ENCODE measurements at regions not wholly inside any gene's neighbourhood (a gene's known extent, or its start where the extent isn't known, plus 50 kb on each side); places are given as distances from the start of the nearest gene placed in this dataset.

- DNase-seq: no peak
These were observed 383.9 kb downstream of the TLR4 start for GRCh38 chr9:118088090-118088489.

GRCh38 chr9:118091226-118091625 is 387.0 kb downstream of the TLR4 start:
- no peak for DNase-seq

- no peak for DNase-seq
These were observed 387.7 kb downstream of the TLR4 start for GRCh38 chr9:118091711-118092500.

DNA sequence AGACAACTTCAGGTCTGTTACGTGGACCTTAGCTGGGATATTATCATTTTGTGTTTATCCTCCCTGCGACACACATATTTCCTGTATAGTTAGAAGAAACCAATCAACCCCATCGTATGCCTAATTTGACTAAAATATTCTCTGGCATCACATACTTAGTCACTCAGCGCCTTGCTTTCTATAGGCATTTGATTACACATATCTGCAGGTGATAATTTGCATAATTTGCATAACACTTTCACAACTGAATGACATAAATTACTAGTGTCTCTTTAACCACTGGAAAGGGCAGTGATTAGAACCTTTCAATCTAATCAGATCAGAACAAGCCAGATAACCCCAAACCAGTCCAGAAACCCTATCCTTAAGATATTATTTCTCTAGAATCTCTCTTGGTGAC is 390.2 kb downstream of the TLR4 start:
- no peak for DNase-seq

GRCh38 chr9:118100529-118101419 is 396.6 kb downstream of the TLR4 start:
- no peak for DNase-seq

DNA sequence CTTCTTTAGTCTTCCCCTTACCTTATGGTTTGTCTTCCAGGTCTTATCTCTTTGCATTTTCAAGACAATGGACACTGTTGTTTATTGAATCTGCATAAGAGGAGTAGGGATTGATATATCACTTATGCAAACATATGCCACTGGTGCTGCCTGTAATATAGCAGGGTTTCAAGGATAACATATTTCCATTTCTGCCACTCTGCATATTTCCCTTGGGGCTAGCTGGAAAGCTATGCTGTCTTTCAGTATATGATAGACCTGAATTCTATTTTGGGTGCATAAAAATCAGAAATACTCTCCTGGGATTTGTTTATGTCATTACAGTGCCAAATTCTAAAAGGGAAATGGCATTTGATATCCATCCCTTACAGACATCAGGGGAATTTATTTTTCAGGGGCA is 400.2 kb downstream of the TLR4 start:
- no peak for DNase-seq

- DNase-seq: no peak
These were observed 404.8 kb downstream of the TLR4 start for GRCh38 chr9:118108971-118109370.

- DNase-seq: no peak
These were observed 405.3 kb downstream of the TLR4 start for GRCh38 chr9:118109542-118109941.

GRCh38 chr9:118121361-118121760 is 417.2 kb downstream of the TLR4 start:
- no peak for DNase-seq

DNA sequence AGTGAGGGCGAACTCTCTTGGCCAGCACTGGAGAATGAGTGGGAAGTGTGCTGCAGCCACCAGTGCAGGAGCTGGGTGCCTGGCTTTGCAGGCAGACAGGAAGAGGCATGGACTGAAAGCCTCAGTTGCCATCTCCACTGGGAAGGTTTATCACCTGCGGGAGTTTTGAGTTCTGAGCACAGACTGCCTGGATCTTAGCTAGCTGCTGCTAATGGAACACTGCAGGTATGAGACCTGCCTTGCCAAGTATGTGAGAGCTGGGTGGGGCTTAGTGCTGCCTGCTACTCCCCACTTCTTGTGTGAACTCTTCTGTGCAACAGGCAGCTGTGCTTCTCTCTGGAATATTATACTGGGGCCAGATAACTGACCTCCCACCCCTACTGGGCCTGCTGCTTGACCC is 424.1 kb downstream of the TLR4 start:
- no peak for DNase-seq

- no peak for DNase-seq
These were observed 425.3 kb downstream of the TLR4 start for GRCh38 chr9:118129541-118129940.

- DNase-seq: no peak
These were observed 444.8 kb downstream of the TLR4 start for GRCh38 chr9:118148990-118149389.

- DNase-seq: no peak
These were observed 452.6 kb downstream of the TLR4 start for GRCh38 chr9:118156846-118157245.

- DNase-seq: no peak
These were observed 458.5 kb downstream of the TLR4 start for GRCh38 chr9:118162716-118163115.

DNA sequence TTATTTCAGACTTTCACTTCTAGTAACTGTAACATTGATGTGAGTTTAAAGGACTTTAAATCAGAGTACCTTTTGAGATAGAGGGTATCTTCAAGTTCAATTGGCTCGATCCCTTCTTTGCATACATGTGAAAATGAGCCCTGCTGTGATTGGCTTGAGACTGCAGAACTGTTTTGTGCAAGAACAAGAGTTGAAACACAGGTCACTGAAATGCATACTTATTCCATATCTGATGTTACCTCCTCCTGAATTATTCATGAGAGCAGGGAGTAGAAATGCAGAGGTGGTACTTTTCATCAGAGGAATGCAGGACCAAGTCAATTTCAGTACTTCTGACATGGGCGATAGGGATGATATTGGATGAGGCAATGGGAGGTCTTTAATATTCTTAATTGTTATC is 459.5 kb downstream of the TLR4 start:
- DNase-seq: no peak

GRCh38 chr9:118165451-118165850 is 461.2 kb downstream of the TLR4 start:
- no peak for DNase-seq

DNA sequence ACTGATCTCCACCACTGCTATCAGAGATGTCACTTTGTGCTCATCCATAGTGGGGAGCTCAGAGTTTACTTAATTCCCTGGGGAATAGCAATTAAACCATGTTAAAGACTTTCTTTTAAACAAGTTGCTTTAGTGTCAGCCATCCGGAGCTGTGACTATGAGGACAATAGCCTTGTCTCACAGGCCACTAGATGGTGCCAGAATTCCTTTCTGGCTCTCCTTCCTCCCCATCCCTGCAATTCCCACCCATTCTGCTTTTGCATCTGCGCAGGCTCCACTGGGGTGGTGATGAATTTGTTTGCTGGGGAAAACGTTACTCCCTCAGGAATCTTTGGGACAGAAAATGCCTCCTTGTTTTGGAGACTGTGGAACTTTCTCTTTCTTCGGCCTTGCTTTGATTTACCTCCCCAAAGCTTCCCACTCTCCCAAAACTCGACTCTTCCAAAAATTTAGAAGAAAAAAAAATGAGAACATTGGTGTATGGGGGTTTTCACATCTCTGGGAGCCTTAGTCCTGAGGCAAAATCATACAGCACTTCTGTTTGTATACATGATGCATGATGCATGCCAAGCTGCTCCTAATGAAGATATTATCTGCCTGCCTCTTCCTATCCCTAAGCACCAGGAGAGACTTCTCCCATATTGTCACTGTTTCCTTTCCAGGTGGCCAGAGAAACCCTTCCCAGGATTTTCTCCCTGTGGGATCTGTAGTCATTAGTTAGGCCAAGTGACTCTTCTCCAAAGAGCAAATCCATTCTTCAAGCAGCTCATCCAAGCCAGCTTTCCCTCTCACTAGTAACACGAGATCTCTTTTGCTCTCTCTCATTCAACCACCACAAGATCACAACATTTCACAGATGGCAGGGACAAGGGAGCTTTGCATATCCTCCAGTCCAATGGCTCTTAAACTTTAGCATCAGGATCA is 466.1 kb downstream of the TLR4 start:
- DNase-seq: no peak

DNA sequence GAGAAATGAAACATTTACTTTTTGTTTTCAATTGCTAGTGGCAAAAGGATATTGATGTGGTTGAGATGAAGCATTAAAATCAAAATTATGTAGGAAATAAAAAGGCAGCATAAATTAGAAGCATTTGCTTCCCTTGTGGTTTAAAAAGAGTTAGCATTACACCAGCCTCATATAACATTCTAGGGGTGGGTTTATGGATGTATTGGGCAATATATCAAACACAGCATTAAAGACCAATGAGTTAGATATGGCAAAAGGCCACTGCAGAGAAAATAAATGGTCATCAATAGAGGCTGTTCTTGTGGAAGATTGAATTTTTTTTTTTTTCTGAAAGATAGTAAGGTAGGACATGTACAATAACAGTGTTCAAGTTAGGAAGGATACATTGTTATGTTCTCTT is 473.0 kb downstream of the TLR4 start:
- no peak for DNase-seq

DNA sequence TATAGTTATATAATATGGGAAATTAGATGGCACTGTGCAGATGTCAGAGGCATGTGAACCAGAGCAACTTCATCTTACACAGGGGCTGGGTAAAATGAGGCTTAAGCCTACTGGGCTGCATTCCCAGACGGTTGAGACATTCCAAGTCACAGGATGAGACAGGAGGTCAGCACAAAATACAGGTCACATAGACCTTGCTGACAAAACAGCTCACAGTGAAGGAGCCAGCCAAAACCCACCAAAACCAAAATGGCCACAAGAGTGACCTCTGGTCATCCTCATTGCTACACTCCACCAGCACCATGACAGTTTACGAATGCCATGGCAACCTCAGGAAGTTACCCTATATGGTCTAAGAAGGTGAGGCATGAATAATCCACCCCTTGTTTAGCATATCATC is 479.4 kb downstream of the TLR4 start:
- no peak for DNase-seq

DNA sequence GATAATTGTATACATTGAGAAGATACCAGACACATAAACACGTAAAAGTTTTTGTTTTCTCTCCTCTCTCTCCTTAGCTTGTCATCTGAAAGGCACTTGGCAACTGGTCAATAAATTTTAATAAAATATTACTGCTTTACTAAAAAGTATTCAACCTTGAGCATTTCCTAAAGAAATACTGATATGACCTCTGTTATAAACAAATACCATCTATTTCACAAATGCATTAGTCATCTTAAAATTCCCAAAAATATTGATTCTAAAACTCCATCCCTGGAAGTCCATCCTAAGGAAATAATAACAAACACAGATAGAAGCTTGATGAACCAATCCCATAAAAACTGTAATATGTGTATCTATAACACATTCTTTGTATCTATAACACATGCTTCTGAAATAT is 483.2 kb downstream of the TLR4 start:
- no peak for DNase-seq

DNA sequence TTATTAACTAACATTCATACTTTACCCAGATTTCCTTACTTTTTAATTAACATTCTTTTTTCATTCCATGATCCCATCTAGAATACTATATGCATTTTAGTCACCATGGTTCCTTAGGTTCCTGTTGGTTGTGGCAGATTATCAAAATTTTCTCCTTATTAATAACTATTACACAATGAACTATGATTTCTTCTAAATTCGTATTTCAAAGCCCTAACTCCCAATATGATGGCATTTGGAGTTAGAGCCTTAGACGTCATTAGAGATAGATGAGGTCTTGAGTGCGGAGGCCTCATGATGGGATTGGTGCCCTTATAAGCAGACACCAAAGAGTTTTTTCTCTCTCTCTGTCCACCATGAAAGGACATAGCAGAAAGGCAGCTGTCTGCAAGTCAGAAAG is 485.4 kb downstream of the TLR4 start:
- DNase-seq: no peak

DNA sequence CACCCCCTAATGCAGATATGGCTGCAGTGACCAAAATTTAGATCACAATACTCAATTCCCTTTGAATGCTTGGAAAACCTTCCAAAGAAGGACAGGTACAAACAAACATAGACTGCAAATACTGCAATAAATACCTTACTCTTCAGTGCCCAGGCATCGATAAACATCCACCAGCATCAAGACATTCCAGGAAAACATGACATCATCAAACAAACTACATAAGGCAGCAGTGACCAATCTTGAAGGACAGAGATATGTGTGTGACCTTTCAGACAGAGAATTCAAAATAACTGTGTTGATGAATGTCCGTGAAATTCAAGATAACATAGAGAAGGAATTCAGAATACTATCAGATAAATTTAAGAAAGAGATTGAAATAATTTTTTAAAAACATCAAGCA is 488.6 kb downstream of the TLR4 start:
- DNase-seq: no peak

DNA sequence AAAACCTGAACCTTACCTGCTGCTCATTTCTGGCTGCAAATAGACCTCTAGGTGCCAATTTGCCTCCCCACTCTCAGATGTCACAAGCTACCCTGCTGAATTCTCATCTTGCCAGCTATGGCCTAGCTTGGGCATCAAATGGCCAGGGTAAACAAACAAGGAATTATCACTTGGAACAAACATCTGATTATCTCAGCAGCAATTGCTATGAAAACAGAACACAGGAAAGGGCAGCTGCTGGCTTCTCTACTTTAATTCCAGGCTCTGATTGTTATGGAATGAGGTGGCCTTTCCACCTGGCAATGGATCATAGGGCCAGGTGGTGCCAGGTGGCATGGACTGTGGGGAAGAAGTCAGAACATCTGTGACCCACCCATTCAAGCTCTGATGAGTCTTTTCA is 505.1 kb downstream of the TLR4 start:
- DNase-seq: no peak

Data from stimulated activated CD4-positive, alpha-beta T cell treated with anti-CD3 and anti-CD28 coated beads, Interleukin-1b, Interleukin-23, amount 100 ng/mL, for 48 hours (primary cell).